ENCODE measurements at regions not wholly inside any gene's neighbourhood (a gene's known extent, or its start where the extent isn't known, plus 50 kb on each side); places are given as distances from the start of the nearest gene placed in this dataset.

- TF ChIP-seq EZH2 (IDR thresholded peaks at IDR 0.05; ENCODE audit: insufficient read depth, poor library complexity, severe bottlenecking), result no peak
- no peak for TF ChIP-seq EZH2phosphoT487 (IDR thresholded peaks at IDR 0.05; ENCODE audit: insufficient read depth, low read depth)
These were observed 313.1 kb downstream of the WDR72 start for GRCh38 chr15:53446376-53446775.
